HK-2 (cell line): ENCODE measurements at regions not wholly inside any gene's neighbourhood (a gene's known extent, or its start where the extent isn't known, plus 50 kb on each side); places are given as distances from the start of the nearest gene placed in this dataset.
"Not testable (repeated sequence)": the region's sequence is repeated elsewhere in the genome, so short reads cannot be mapped to it uniquely, and the experiment has no call there.

Experiments
- DNase-seq: peaks from one replicate; pipeline ENCODE4 v3.0.0-alpha.2; 2018; ENCODE audit not compliant: unreplicated experiment

DNA sequence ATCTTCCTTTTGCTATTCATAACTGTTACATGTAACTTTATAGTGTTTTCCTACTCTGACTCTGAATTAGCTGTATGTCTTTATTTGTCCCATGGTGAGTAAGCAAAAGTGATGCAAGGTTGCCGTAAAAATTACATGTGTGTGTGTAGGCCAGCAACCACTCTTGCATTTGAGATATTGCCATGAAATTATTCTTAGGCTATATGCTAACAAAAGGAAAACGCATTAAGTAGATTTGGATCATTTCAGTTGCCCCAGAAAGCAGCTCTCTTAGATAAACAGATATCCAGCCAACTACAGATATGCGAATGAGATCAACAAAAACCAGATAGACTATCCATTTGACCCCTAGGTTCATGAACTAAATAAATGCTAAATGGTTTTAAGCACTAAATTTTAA, 73.6 kb downstream of the CYLC2 start:
- no peak for DNase-seq

- no peak for DNase-seq
Measured at GRCh38 chr9:103078581-103078980, 83.4 kb downstream of the CYLC2 start.

DNA sequence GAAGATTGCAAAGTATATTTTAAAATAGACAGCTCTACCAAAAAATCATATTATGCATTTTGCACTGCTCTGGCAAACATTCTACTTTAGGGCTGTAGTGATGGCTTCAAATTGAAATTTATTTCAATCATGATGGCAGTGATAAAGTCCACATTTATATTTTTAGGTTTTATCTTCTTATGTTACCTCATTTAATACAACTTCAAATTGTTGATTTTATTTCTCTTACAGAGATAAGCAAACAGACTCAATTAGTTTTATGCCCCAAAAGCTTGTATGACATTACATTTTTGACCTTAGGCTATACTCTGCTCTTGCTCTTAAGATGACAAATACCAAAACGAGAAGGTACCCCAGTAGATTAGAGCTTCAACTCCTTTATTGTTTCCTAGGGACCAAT, 87.4 kb downstream of the CYLC2 start:
- no peak for DNase-seq

GRCh38 chr9:103089357-103089756, 94.2 kb downstream of the CYLC2 start:
- no peak for DNase-seq

- no peak for DNase-seq
Measured at GRCh38 chr9:103104101-103104500, 109.0 kb downstream of the CYLC2 start.

- DNase-seq, result no peak
Measured at GRCh38 chr9:103116246-103116645, 121.1 kb downstream of the CYLC2 start.

DNA sequence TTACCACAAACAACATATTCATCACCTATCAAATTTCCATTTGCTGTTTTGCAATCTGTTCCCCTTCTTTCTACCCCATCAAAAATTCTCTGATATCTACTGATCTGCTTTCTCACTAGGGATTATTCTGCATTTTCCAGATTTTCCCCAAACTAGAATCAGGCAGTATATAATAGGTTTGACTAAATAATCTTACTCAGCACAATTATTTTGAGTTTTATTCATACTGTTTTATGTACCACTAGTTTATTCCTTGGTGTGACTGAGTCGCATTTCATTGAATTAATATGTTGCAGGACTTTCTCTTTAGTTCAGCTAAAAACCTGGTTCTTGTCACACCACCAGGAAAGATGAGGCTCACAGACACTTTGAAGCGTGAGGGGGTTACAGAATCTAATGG, 131.4 kb downstream of the CYLC2 start:
- no peak for DNase-seq

GRCh38 chr9:103139891-103140290, 144.8 kb downstream of the CYLC2 start:
- no peak for DNase-seq

GRCh38 chr9:103152473-103152872, 157.3 kb downstream of the CYLC2 start:
- DNase-seq, result no peak

GRCh38 chr9:103167530-103167929, 172.4 kb downstream of the CYLC2 start:
- DNase-seq, result no peak

DNA sequence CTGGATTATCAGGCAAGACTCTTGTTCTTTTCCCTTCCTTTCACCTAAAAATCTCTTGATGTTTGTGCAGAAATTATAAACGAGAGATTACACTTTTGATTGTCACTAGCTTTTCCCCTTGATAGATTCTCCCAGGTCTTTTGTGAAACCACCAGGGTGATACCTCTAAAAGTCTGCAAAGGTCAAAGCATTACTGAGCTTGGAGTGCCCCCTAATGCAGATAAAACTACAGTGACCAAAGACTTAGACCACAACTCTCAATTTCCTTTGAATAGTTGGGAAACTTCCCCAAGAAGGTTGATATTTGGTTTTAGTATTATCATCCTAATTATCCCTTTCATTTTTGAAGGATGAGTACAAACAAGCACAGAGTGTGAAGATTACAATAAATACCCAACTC, 173.1 kb downstream of the CYLC2 start:
- no peak for DNase-seq

DNA sequence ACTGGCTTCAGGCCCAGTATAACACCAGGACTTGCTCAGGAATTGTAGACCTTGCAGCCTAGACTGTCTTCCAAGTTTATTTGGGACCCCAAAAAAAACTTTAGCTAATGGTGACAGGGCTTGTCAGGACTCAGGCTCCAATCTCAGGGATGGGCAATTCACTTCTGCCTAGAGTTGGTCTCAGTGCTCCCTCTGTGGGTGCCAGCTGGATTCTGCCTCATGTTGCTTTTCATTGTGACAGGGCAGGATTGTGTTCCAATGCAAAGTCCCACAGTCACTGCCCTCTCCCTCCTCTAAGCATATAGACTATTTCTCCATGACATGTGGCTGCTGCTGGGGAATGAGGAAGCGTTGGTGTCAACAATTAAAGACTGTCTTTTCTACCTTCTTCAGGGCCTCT, 174.7 kb downstream of the CYLC2 start:
- no peak for DNase-seq

DNA sequence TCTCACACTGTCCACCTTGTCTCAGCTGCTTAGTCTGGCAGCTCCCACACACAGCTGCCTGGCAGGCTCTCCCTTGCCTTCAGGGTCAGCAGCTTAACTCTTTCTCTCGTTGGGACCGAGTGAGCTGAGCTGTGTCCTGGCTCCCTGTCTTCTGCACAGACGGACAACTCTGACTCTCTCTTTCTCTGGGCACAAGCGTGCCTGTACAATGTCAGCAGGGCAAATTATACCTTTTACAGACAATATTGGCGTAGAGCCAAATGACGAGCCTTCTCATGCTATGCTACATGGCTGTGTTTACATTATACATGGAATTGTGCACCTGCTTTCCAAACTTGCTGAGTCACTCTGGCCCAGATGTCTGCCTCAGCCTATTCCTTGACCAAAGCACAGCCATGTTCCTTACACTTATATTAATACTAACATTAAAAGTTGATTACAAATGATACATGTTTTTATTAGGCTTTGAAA, 188.6 kb downstream of the CYLC2 start:
- no peak for DNase-seq

DNA sequence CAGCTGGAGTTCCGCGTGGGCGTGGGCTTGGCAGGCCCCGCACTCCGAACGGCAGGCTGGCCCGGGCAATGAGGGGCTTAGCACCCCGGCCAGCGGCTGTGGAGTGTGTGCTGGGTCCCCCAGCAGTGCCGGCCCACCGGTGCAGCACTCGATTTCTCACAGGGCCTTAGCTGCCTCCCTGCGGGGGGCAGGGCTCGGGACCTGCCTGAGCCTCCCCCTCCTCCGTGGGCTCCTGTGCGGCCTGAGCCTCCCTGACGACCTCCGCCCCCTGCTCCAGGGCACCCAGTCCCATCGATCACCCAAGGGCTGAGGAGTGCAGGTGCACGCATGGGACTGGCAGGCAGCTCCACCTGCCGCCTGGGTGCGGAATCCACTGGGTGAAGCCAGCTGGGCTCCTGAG, 191.8 kb downstream of the CYLC2 start:
- no peak for DNase-seq

DNA sequence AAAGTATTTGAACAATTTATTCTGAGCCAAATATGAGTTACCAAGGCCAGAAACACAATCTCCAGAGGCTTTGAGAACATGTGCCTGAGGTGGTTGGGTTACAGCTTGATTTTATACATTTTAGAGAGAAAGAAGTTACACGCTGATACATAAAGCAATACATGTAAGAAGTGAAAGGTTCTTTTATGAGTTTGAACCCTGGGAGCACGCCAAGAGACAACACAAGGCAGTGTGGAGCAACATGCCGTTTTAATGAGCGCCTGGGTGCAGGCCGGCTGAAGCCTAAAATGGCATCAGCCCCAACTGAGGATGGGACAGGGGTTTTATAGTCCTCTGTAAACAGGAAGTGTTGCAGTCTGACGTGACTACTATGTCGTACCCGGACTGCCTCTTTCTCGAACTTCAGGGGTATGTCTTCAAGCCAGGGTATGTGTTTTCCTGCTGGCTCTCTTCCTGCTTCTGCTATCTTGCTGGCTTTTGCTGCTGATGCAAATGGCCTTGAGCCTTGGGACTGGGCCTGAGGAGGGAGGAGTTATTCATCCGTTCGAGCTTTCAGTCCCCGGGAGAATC, 193.7 kb downstream of the CYLC2 start:
- DNase-seq, result no peak

GRCh38 chr9:103193992-103194391, 198.9 kb downstream of the CYLC2 start:
- no peak for DNase-seq

DNA sequence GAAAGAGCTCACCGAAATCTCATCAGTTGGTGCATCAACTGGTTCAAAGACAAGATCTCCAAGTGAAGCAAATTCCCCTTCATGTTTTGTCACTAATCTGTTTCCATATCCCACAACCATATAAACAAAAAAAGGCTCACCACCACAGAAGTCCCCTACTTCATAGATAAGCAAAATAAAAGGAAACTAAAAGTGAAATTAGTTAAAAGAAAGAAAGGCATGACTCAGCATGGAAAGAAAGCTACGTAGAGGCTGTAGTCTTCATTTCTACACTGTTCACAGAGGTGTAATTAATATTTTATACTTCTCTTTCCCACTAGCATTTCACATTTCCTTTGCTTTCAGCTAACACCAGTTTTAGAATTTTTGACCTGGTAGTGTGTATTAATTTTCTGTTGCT, 208.0 kb downstream of the CYLC2 start:
- no peak for DNase-seq

DNA sequence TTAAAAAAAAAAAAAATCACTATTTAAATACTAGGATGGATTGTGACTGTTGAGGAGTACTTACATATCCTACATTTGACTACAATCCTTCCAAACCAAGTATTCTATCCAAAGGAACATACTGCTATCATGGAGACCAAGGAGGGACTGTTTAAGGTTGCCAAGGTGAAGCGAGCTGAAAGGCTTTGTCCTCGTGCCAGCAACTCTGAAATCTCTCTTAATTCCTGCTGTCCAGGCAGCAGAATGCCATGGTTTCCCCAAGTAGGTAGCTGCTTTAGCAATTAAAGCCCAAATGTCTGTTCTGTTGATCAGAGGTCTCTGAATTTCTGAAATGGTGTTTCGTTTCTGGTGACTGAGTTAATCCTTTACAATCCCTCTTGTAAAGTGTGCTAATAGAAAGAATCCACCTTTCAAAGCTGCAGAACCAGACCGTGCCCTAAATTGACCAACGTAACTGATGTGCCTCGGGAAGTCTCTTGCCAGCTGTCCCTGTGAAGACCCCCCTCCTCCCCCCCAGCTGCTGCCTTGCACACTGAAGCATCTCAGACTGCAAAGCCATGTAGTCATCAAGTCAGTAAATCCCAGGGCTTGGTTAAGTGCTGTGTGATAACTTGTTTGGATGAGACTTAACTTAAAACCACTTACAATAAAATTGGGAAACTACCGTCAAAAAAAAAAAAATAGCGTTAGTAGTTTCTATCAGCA, 210.9 kb downstream of the CYLC2 start:
- DNase-seq, result not testable (repeated sequence)

DNA sequence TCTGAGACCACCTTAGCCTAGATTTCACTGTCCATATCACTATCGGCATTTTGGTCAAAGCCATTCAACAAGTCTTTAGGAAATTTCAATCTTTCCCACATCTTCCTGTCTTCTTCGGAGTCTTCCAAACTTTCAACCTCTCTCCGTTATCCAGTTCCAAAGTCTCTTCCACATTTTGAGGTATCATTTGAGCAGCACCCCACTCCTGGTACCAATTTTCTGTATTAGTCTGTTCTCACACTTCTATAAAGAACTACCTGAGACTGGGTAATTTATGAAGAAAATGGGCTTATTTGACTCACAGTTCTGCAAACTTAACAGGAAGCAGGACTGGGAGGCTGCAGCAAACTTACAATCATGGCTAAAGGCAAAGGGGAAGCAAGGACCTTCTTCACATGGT, 215.5 kb downstream of the CYLC2 start:
- DNase-seq, result no peak

- no peak for DNase-seq
Measured at GRCh38 chr9:103215197-103215596, 220.1 kb downstream of the CYLC2 start.

DNA sequence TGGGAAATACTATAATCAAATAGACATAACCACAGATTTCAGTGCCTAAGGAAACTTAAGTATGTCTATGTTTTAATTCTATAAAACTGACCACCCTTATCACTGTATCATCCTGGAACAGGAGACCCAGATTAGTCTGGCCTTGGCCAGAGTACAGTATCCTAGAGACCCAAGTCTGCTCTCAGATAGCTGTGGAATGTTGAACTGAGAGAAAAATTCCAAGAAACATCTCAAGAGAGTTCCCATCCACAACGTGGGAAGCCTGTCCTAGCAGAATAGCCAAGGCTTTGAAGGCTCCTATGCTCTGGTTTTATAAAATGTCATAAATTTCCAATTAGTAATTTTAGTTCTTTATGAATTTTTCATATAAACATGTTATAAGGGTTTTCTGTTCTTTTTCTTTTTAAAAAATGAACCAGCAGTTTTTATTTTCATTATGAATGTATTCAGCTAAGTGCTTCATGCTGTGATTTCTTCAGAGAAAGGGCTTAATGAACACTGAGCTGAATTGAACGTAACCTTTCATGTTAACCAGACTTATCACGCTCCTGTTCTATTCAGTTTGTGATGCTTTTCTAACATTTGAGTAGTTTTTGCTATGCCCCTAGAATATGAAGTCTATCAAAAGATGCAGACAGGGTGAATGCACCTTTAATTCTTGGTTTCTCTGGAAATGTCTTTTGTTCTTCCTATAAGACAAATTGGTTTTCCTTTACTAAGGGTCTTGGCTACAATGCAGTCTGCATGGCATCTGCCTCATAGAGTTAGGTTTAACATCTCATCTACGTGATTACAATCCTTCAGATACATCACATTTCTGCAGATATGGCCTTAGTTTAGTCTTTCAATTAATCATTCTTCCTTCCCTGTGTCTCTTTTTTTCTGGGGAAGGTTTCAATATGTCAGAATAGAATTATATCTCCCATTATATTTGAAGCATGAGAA, 230.8 kb downstream of the CYLC2 start:
- DNase-seq, result no peak

DNA sequence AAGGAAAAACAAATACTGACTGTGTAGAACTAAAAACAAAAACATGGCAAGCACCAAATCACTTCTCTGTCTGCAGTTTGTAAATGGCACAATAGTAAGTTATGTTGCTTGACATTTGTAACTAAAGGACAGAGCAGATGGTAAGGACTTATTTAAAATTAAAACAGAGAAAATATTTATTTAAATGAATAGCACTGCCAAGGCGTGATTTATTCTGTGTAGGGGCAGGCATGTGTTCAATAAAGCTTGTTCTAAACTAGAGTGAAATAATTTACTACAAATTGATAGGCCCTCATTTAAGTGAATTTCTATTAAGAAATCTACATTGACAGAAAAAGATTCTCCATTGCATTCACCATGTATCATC, 231.5 kb downstream of the CYLC2 start:
- no peak for DNase-seq
